Right atrium auricular region (tissue), 2 donors: ENCODE measurements at regions not wholly inside any gene's neighbourhood (a gene's known extent, or its start where the extent isn't known, plus 50 kb on each side); places are given as distances from the start of the nearest gene placed in this dataset.
"Not testable (repeated sequence)": the region's sequence is repeated elsewhere in the genome, so short reads cannot be mapped to it uniquely, and the experiment has no call there.

Source experiments
- DNase-seq: peaks from one replicate; pipeline ENCODE4 v3.0.0-alpha.2; 2019; ENCODE audit warnings: low spot score
- H3K27ac ChIP-seq, 2 donors: fragments of 200-600 bp; sonication (generic); 1 replicate in 1 of 2; 2 replicates in 1 of 2; pipeline ENCODE4 v1.5.1; 2016 to 2019
- H3K27me3 ChIP-seq, 2 donors: fragments of 200-600 bp; sonication (generic); one replicate each; pipeline versions ENCODE4 v1.5.1 to v1.6.0; 2017 to 2019
- H3K36me3 ChIP-seq: fragments of 200-600 bp; sonication (generic); one replicate; pipeline ENCODE4 v1.5.1; 2016
- H3K4me1 ChIP-seq, 2 donors: fragments of 200-600 bp; sonication (generic); one replicate each; pipeline versions ENCODE4 v1.5.1 to v1.6.0; 2017 to 2019
- H3K4me3 ChIP-seq, 2 donors: fragments of 200-600 bp; sonication (generic); 1 replicate in 1 of 2; 2 replicates in 1 of 2; pipeline ENCODE4 v1.5.1; 2017 to 2019; ENCODE audit warnings: mild to moderate bottlenecking in 1 of 2, moderate library complexity in 1 of 2
- H3K9me3 ChIP-seq, 2 donors: fragments of 200-600 bp; sonication (generic); one replicate each; pipeline ENCODE4 v1.5.1; 2019
- CTCF ChIP-seq, 2 donors: fragments of 200-600 bp; sonication (generic); IDR thresholded peaks; one replicate each; pipeline ENCODE4 v1.5.1; 2019; ENCODE audit warnings: antibody characterized with exemption in 2 of 2

GRCh38 chr4:79747252-79747651, 325.8 kb downstream of the ANTXR2 start:
- no peak overlapping the region for H3K27ac ChIP-seq
- no peak for TF ChIP-seq CTCF (IDR thresholded peaks at IDR 0.05)
- H3K36me3 ChIP-seq: no peaks in the 10 kb centered on the region
- no peaks in the 10 kb centered on the region for H3K4me1 ChIP-seq
- H3K27me3 ChIP-seq: no peaks in the 10 kb centered on the region
- H3K9me3 ChIP-seq: no peaks in the 10 kb centered on the region
- no peak for DNase-seq
- H3K4me3 ChIP-seq: no peak overlapping the region

GRCh38 chr4:79743014-79743413, 330.0 kb downstream of the ANTXR2 start:
- H3K4me1 ChIP-seq: no peaks in the 10 kb centered on the region
- TF ChIP-seq CTCF (IDR thresholded peaks at IDR 0.05): no peak
- no peaks in the 10 kb centered on the region for H3K36me3 ChIP-seq
- no peak overlapping the region for H3K4me3 ChIP-seq
- no peaks in the 10 kb centered on the region for H3K9me3 ChIP-seq
- no peaks in the 10 kb centered on the region for H3K27me3 ChIP-seq
- no peak for DNase-seq
- no peak overlapping the region for H3K27ac ChIP-seq

- H3K27ac ChIP-seq: no peak overlapping the region
- H3K36me3 ChIP-seq: no peaks in the 10 kb centered on the region
- no peak for TF ChIP-seq CTCF (IDR thresholded peaks at IDR 0.05)
- H3K4me3 ChIP-seq: no peak overlapping the region
- no peaks in the 10 kb centered on the region for H3K27me3 ChIP-seq
- no peaks in the 10 kb centered on the region for H3K9me3 ChIP-seq
- no peak for DNase-seq
- H3K4me1 ChIP-seq: no peaks in the 10 kb centered on the region
Observed at GRCh38 chr4:79739912-79740311, 331.9 kb upstream of the GK2 start.

GRCh38 chr4:79723507-79723906, 315.5 kb upstream of the GK2 start:
- Histone ChIP-seq H3K36me3 (no peaks in the 10 kb centered on the region), H3K9me3 (no peaks in the 10 kb centered on the region), H3K27me3 (no peaks in the 10 kb centered on the region), H3K27ac (no peak overlapping the region), H3K4me1 (no peaks in the 10 kb centered on the region), H3K4me3 (no peak overlapping the region)
- no peak for DNase-seq
- TF ChIP-seq CTCF (IDR thresholded peaks at IDR 0.05): no peak

- no peak overlapping the region for H3K4me3 ChIP-seq
- no peak for DNase-seq
- H3K27me3 ChIP-seq: no peaks in the 10 kb centered on the region
- no peaks in the 10 kb centered on the region for H3K9me3 ChIP-seq
- no peak for TF ChIP-seq CTCF (IDR thresholded peaks at IDR 0.05)
- H3K4me1 ChIP-seq: no peaks in the 10 kb centered on the region
- H3K27ac ChIP-seq: no peak overlapping the region
- H3K36me3 ChIP-seq: no peaks in the 10 kb centered on the region
Observed at GRCh38 chr4:79700356-79700755, 292.3 kb upstream of the GK2 start.

- no peaks in the 10 kb centered on the region for H3K4me1 ChIP-seq
- H3K27me3 ChIP-seq: no peaks in the 10 kb centered on the region
- H3K36me3 ChIP-seq: no peaks in the 10 kb centered on the region
- DNase-seq: no peak
- no peak overlapping the region for H3K4me3 ChIP-seq
- peaks cover 0 to 10% of the 10 kb centered on the region in 2 donors for H3K9me3 ChIP-seq
- no peak overlapping the region for H3K27ac ChIP-seq
- TF ChIP-seq CTCF (IDR thresholded peaks at IDR 0.05): no peak
Observed at GRCh38 chr4:79697444-79697843, 289.4 kb upstream of the GK2 start.

GRCh38 chr4:79696534-79696933, 288.5 kb upstream of the GK2 start:
- H3K36me3 ChIP-seq, H3K4me3 ChIP-seq: not testable (repeated sequence)

More at GRCh38 chr4:79696534-79696933, 288.5 kb upstream of the GK2 start:
- not testable (repeated sequence) for H3K27ac ChIP-seq, H3K27me3 ChIP-seq, H3K4me1 ChIP-seq, DNase-seq
- peaks cover 0 to 10% of the 10 kb centered on the region in 2 donors for H3K9me3 ChIP-seq
